Inflammatory macrophage treated with lipopolysaccharide for 1 hour (primary cell): ENCODE measurements at regions not wholly inside any gene's neighbourhood (a gene's known extent, or its start where the extent isn't known, plus 50 kb on each side); places are given as distances from the start of the nearest gene placed in this dataset.

Experiments
- DNase-seq, 2 donors: peaks; one replicate each; pipeline ENCODE4 v3.0.0-alpha.2; 2020 to 2022

- no peak for DNase-seq
Measured at GRCh38 chr4:24040811-24041210, 151.0 kb upstream of the PPARGC1A start.

DNA sequence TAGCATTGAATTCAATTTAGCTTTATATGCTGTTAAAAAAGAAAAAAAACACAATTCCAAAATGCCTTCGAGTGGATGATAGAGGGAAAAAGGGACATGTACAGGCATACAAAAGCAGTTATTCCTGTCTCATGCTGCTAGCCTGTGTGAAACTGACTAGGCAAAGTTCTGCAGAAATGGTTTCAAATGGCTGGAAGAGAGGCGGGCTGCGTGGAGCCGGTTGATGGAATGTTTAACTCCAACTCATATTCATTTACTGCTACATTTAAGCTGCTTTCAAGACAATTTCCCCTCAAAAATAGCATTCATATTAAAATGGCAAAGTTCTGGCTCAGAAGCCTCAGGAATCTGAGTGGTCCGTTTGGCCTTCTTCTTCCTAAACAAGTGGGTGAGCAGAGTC lies 143.8 kb upstream of the PPARGC1A start:
- no peak for DNase-seq

- no peak for DNase-seq
Measured at GRCh38 chr4:24032371-24032989, 142.6 kb upstream of the PPARGC1A start.

- no peak for DNase-seq
Measured at GRCh38 chr4:24026596-24026995, 136.7 kb upstream of the PPARGC1A start.

GRCh38 chr4:24024605-24025004 lies 134.8 kb upstream of the PPARGC1A start:
- no peak for DNase-seq

- no peak for DNase-seq
Measured at GRCh38 chr4:24024157-24024556, 134.3 kb upstream of the PPARGC1A start.

DNA sequence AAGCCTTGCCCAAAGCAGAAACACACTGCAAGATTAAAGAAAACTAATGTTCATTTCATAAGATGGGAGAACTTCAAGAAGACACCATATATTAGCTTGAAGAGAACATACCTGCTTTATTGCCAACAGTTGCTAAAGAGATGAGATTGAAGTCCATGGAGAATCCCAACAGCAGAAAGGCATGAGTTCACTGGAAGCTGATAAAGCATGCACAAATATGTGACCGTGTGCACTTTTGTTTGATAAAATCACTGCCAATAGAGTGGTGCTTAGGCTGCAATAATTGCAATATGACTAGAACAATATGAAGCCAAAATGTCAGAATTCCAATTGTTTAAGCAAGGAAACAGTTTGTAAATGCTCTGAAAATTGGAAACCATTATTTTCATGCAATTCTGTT lies 125.9 kb upstream of the PPARGC1A start:
- no peak for DNase-seq

GRCh38 chr4:24013668-24014422 lies 124.0 kb upstream of the PPARGC1A start:
- DNase-seq: no peak

GRCh38 chr4:24010994-24011393 lies 121.1 kb upstream of the PPARGC1A start:
- DNase-seq: no peak

- no peak for DNase-seq
Measured at GRCh38 chr4:24010573-24010972, 120.7 kb upstream of the PPARGC1A start.

DNA sequence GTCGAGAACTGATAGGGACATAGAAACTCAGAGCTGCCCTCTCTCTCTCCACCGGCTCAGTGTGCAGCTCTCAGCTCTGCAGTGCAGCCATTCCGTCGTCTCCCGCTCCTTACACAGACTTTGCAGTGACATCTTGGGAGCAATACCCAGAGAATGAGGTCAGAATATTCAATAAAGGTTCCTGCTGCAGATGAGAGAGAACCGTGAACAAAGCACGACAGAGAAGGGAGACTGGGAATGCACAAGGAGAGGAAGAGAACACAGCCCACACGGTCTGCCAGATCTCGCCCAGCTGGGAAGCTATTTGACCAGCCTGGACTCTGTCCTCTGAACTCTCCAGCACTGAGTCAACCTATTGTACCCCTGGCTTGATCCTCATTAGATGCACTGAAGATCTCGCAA lies 118.0 kb upstream of the PPARGC1A start:
- no peak for DNase-seq

DNA sequence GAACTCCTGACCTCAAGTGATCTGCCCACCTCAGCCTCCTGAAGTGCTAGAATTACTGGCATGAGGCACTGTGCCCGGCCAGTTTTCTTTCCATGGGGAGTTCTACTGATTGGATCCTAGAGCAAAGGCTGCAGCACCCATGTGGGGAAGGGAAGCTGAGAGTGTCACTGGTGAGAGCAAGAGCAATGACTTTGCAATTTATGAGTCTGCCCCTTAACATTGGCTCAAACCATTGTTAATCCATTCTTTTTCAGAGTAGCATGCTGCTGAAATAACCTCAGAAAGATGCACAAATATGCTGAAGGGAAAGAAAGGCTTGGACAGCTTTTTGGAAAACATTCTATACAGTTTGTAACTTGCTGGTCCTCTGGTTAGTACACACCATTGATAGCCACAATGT lies 116.4 kb upstream of the PPARGC1A start:
- no peak for DNase-seq

DNA sequence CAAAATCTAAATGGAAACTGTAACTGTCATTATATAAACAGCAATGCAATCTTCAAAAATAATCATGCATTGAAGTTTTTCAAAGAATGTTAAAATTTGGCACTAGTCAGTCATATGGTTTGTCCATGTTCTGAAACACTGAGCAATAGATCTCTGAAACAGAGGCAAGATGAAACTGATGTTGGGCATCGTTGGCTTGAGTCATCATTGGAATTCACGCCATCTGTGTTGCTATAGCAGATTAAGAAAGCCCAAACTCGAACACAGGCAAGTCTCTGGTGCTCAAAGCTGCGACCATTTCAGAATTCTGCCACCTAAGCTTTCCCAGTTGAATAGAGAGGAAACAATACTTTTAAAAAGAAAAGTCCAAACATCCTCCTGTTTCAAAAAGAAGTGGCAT lies 114.1 kb upstream of the PPARGC1A start:
- no peak for DNase-seq

DNA sequence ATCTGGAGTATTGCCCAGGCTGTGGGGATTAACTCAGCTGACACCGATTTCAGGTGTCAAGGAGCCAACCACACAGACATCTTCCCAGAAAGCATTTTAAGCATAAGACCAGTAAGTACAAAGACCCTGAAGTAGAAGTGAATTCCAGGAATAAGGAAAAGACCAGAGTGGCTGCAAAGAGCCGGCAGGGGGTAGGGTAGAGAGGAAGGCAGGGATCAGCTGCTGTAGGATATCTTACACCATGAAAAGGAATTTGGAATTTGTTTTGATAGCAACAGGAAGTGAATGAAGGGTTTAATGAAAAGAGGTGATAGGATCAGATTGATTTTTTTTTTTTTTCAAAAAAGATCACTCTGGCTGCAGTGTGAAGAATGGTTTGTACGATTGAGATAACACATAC lies 113.6 kb upstream of the PPARGC1A start:
- no peak for DNase-seq

DNA sequence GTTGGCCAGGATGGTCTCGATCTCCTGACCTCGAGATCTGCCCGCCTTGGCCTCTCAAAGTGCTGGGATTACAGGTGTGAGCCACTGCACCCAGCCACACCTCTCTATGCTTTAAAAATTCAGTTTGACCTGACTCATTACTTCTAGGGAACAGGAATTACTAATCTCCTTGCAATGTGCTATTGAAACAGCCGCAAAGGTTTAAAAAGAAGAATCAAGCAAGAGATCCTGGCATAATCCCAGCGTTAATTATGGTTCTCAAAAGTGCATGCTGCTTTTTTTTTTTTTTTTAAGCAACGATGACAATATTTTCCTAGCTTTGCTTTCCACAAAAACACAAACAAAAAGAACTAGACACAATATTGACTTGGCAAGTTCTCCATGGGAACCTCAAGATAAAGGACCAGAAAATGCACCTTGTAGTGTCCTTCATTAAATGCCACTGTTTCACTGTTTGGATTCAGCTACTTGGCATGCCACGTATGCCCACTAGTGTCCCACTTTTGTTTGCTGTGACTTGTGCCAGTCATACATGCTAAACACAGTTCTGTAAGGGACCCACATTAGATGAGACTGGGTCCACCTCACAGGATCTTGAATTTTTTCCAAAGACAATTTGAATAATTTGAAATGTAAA lies 112.6 kb upstream of the PPARGC1A start:
- DNase-seq: no peak

- DNase-seq: no peak
Measured at GRCh38 chr4:24001486-24002329, 111.9 kb upstream of the PPARGC1A start.

- DNase-seq: no peak
Measured at GRCh38 chr4:24000470-24000831, 110.6 kb upstream of the PPARGC1A start.

DNA sequence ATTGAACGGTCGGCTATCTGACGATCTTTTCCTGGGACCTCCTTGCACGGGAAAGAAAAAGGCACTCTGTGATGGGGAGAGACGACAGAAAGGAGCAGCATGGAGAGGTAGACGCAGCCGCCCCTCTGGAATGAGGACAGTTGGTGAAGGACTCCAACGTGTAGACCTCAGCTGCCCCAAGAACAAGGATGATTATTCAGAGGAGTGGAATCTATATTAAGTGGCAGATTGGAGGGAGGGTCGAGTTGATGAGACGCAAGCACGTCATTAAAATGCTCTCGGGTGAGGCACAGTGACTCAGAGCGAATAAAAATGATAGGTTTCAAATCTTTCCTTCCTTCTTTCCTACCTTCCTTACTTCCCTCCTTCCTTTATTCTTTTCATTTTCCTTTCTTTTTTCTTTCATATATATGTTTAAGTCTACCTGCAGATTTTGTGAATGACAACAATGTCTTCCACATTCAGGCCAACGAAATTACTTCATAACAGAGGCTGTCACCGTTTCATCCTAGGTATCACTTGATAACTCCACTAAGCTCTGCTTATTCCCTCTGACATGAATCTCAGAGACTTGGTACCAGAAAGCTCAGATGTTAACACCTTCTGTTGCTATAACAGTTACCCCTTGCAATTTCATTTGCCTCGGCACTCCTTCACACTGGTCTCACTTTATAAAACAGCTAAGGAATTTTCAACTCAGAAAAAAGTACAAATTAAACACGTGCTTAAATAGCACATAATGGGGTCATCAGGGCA lies 110.0 kb upstream of the PPARGC1A start:
- DNase-seq: no peak

DNA sequence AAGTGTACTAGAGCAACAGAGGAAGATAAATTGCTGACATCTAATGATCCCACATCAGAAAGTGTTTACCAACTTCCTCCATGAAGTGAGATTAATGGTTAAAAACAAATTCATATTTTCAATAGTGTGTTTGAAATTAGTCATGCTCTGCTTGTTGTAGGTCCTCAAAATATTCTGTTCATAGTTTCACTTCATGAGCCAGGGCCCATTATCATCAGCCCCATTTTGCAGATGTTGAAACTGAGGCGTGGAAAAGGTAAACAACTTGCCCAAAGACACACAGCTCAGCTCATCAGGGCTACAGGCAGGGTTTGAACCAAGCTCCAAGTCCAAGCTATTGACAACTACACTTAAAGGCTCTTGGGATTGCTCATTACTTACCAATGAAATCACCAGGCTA lies 103.5 kb upstream of the PPARGC1A start:
- no peak for DNase-seq

DNA sequence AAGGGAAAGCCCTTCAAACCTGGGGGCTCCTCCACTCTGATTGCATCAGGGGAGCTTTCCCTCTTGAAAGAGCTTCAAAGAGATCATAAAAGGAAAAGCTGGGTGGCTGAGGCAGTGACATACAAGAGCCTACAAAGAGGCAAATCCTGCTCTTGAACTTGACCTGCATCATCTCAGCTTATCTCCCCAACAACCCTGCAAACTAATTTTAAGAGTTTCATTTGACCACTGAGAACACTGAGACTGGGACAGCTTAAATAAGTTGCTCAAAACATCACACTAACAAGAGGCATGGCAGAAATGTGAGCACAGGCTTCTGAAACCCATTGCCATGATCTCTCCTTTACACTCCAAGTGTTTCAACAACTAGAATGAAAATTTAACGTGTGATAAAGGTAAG lies 101.6 kb upstream of the PPARGC1A start:
- no peak for DNase-seq

GRCh38 chr4:23986270-23986669 lies 96.4 kb upstream of the PPARGC1A start:
- no peak for DNase-seq

DNA sequence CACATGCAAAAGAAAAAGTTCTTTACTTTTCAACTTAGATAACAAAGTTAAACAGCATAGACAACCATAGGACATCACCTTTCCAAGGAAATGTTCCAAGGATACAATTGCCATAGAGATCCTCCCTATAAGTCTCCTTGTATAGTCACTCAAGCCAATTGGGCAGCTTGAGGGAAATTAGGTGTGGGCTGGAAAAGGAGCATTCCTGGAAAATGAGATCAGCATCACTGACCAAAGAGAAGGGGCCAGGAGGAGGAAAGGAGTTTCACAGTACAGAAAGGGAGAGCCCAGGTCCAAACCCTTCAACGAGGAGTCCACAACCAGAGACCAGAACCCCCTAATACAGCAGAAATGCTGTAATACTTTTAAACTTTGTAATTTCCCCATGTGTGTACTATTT lies 91.5 kb upstream of the PPARGC1A start:
- DNase-seq: no peak

GRCh38 chr4:23979534-23979933 lies 89.7 kb upstream of the PPARGC1A start:
- no peak for DNase-seq
